ENCODE measurements at regions not wholly inside any gene's neighbourhood (a gene's known extent, or its start where the extent isn't known, plus 50 kb on each side); places are given as distances from the start of the nearest gene placed in this dataset.

DNA sequence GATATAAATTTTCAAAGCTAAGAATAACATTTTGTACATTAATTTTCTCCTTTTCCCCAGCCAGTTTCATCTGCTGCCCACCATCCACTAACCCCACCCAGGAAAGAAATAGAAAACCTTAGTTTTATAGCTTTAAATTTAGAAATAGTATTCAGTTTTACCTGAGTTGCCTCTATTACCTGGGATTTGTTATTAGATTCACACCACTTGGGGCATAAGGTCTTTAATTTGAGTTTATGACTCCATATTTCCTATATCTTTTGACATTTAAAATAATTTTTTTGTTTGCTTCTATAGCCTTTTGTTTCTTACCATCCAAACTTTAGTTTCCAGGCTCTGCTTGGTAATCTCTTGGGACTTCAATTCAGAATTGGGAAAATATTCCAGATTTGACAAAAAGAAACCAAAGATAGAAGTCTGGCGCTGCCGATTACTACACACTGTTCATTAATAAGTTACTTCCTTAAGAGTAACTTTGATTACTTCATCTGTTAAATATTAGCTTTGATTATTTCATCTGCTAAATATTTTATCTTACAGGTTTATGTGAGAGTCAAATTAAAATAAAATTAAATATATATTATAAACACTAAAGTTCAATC lies 485.5 kb upstream of the FOXG1 start:
- Mint-ChIP-seq H3K4me1 (ENCODE audit: unreplicated experiment) (no peaks in the 10 kb centered on the region), H3K27ac (ENCODE audit: unreplicated experiment) (no peak overlapping the region), H3K4me3 (ENCODE audit: unreplicated experiment) (no peak overlapping the region), H3K27me3 (ENCODE audit: unreplicated experiment) (peaks cover 11% of the 10 kb centered on the region), H3K9me3 (ENCODE audit: unreplicated experiment) (no peaks in the 10 kb centered on the region), H3K36me3 (ENCODE audit: unreplicated experiment) (no peaks in the 10 kb centered on the region)
- no peak for DNase-seq (ENCODE audit: extremely low spot score, unreplicated experiment)
- TF ChIP-seq, protein P1, sequence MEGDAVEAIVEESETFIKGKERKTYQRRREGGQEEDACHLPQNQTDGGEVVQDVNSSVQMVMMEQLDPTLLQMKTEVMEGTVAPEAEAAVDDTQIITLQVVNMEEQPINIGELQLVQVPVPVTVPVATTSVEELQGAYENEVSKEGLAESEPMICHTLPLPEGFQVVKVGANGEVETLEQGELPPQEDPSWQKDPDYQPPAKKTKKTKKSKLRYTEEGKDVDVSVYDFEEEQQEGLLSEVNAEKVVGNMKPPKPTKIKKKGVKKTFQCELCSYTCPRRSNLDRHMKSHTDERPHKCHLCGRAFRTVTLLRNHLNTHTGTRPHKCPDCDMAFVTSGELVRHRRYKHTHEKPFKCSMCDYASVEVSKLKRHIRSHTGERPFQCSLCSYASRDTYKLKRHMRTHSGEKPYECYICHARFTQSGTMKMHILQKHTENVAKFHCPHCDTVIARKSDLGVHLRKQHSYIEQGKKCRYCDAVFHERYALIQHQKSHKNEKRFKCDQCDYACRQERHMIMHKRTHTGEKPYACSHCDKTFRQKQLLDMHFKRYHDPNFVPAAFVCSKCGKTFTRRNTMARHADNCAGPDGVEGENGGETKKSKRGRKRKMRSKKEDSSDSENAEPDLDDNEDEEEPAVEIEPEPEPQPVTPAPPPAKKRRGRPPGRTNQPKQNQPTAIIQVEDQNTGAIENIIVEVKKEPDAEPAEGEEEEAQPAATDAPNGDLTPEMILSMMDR (IDR thresholded peaks at IDR 0.05): no peak

DNA sequence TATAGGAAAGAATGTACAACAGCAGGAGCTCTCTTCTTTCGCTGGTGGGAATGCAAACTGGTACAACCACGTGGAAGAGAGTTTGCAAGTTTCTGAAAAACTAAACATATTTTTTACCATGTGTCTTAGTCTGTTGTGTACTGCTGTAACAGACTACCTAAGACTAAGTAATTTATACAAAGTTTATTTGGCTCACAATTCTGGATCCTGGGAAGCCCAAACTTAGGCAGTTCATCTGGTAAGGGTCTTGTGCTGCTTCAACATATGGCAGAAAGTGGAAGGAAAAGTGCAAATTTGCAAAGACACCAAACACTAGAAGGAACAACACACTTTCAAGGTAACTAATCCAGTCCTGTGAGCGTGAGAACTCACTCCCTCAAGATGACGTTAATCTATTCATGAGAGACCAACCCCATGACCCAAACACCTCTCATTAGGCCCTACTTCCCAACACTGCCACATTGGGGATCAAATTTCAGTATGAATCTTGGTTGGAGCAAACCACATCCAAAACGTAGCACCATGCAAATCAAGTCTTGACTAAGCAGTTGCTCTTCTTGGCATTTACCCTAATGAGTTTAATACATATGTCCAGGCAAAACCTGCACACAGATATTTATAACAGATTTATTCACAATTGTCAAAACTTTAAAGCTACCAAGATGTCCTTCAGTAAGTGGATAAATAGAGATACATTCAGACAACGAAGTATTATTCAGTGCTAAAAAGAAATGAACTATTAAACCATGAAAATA lies 481.9 kb upstream of the FOXG1 start:
- no peak for DNase-seq (ENCODE audit: extremely low spot score, unreplicated experiment)
- Mint-ChIP-seq H3K9me3 (ENCODE audit: unreplicated experiment) (no peaks in the 10 kb centered on the region), H3K4me1 (ENCODE audit: unreplicated experiment) (no peaks in the 10 kb centered on the region), H3K4me3 (ENCODE audit: unreplicated experiment) (no peak overlapping the region), H3K36me3 (ENCODE audit: unreplicated experiment) (no peaks in the 10 kb centered on the region), H3K27me3 (ENCODE audit: unreplicated experiment) (peaks cover 15% of the 10 kb centered on the region), H3K27ac (ENCODE audit: unreplicated experiment) (no peak overlapping the region)
- TF ChIP-seq, protein P1 (IDR thresholded peaks at IDR 0.05): no peak

DNA sequence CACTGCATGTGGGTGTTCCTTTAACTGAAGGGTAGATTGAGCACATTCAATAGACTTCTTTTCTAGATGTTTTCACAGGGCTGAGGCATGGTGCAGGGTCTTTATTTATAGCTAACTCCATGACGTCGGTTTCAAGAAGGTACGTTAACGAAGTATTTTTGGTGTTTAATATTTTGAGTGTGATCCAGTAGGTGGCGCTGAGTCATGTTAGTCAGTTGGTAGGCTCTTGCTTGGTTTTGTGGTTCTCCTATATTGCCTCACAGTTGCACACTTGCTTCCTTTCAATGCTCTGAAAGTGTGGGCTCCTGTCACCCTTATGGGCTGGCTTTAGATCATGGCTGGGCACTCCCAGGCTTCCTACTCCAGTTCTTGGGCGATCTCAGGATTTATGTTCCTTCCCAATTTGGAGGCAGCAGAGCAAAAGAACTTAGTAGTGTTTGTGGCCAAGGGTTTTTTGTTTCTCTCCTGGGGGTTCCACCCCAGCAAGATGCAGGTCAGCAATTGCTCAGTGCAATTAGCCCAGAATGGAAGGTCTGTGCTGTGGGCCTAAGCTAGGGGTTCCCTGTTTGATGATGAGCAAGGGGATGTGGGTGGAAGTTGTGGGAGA lies 471.6 kb upstream of the FOXG1 start:
- H3K9me3 Mint-ChIP-seq (ENCODE audit: unreplicated experiment): no peaks in the 10 kb centered on the region
- H3K4me3 Mint-ChIP-seq (ENCODE audit: unreplicated experiment): no peak overlapping the region
- H3K27me3 Mint-ChIP-seq (ENCODE audit: unreplicated experiment): peaks cover 17% of the 10 kb centered on the region
- no peak overlapping the region for H3K27ac Mint-ChIP-seq (ENCODE audit: unreplicated experiment)
- no peak for DNase-seq (ENCODE audit: extremely low spot score, unreplicated experiment)
- TF ChIP-seq, protein P1 (IDR thresholded peaks at IDR 0.05): peak; percentile 61
- H3K4me1 Mint-ChIP-seq (ENCODE audit: unreplicated experiment): no peaks in the 10 kb centered on the region
- no peaks in the 10 kb centered on the region for H3K36me3 Mint-ChIP-seq (ENCODE audit: unreplicated experiment)

DNA sequence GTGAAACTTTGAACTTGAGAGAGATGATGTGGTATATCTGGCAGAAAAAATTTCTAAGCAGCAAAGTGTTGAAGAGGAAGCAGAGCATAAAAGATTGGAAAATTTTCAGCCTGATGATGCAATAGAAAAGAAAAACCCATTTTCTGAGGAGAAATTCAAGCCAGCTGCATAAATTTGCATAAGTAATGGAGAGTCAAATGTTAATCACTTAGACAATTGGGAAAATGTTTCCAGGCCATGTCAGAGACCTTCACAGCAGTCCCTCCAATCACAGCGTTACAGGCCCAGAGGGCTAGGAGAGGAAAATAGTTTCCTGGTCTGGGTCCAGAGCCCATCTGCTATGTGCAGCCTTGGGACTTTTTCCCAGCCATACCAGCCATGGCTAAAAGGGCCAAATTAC lies 469.0 kb upstream of the FOXG1 start:
- no peak overlapping the region for H3K4me3 Mint-ChIP-seq (ENCODE audit: unreplicated experiment)
- no peak overlapping the region for H3K27ac Mint-ChIP-seq (ENCODE audit: unreplicated experiment)
- DNase-seq (ENCODE audit: extremely low spot score, unreplicated experiment): no peak
- H3K9me3 Mint-ChIP-seq (ENCODE audit: unreplicated experiment): no peaks in the 10 kb centered on the region
- H3K36me3 Mint-ChIP-seq (ENCODE audit: unreplicated experiment): no peaks in the 10 kb centered on the region
- TF ChIP-seq, protein P1 (IDR thresholded peaks at IDR 0.05): no peak
- no peaks in the 10 kb centered on the region for H3K4me1 Mint-ChIP-seq (ENCODE audit: unreplicated experiment)
- H3K27me3 Mint-ChIP-seq (ENCODE audit: unreplicated experiment): peaks cover 12% of the 10 kb centered on the region

DNA sequence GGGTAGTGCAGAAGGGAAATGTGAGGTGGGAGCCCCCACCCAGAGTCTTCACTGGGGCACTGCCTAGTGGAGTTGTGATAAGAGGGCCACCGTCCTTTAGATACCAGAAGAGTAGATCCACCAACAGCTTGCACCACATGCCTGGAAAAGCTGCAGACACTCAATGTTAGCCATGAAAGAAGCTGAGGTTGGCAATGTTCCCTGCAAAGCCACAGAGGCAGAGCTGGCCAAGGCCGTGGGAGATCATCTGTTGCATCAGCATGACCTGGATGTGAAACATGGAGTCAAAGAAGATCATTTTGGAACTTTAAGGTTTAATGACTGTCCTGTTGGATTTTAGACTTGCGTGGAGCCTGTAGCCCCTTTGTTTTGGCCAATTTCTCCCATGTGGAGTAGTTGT lies 468.4 kb upstream of the FOXG1 start:
- H3K4me1 Mint-ChIP-seq (ENCODE audit: unreplicated experiment): peaks cover 1% of the 10 kb centered on the region
- peaks cover 10% of the 10 kb centered on the region for H3K27me3 Mint-ChIP-seq (ENCODE audit: unreplicated experiment)
- H3K4me3 Mint-ChIP-seq (ENCODE audit: unreplicated experiment): no peak overlapping the region
- no peaks in the 10 kb centered on the region for H3K36me3 Mint-ChIP-seq (ENCODE audit: unreplicated experiment)
- no peak overlapping the region for H3K27ac Mint-ChIP-seq (ENCODE audit: unreplicated experiment)
- H3K9me3 Mint-ChIP-seq (ENCODE audit: unreplicated experiment): peaks cover 1% of the 10 kb centered on the region
- TF ChIP-seq, protein P1 (IDR thresholded peaks at IDR 0.05): no peak
- no peak for DNase-seq (ENCODE audit: extremely low spot score, unreplicated experiment)

All from osteocyte (in vitro differentiated cells).